Adrenal gland (tissue), 9 donors: ENCODE measurements at regions not wholly inside any gene's neighbourhood (a gene's known extent, or its start where the extent isn't known, plus 50 kb on each side); places are given as distances from the start of the nearest gene placed in this dataset.
A peak's percentile ranks its signal among the peaks of the same experiment; 100 is the strongest.

Experiments
- DNase-seq, 7 donors: peaks; one replicate each; pipeline ENCODE4 v3.0.0-alpha.2; 2019 to 2020
- H3K27ac ChIP-seq, 5 donors: fragments of 200-600 bp; sonication (generic) in 4 of 5; 1 replicate in 3 of 5; 2 replicates in 2 of 5; pipeline versions ENCODE4 v1.5.1 to v1.8.0; 2016 to 2020; ENCODE audit warnings: mild to moderate bottlenecking in 1 of 5
- H3K27me3 ChIP-seq: fragments of 200-600 bp; 2 replicates; pipeline ENCODE4 v1.8.0; 2021
- H3K36me3 ChIP-seq, 2 donors: fragments of 200-600 bp; replicated peaks in 1 of 2; 1 replicate in 1 of 2; 2 replicates in 1 of 2; pipeline versions ENCODE4 v1.5.1 to v1.8.0; 2018 to 2022
- H3K4me1 ChIP-seq, 2 donors: fragments of 200-600 bp; replicated peaks in 1 of 2; 1 replicate in 1 of 2; 2 replicates in 1 of 2; pipeline versions ENCODE4 v1.5.1 to v1.8.0; 2018 to 2021
- H3K4me3 ChIP-seq, 4 donors: fragments of 200-600 bp; sonication (generic) in 3 of 4; one replicate each; pipeline ENCODE4 v1.5.1; 2016 to 2018
- H3K9me3 ChIP-seq, 3 donors: fragments of 200-600 bp; sonication (generic) in 1 of 3; replicated peaks in 1 of 3; 1 replicate in 2 of 3; 2 replicates in 1 of 3; pipeline versions ENCODE4 v1.5.1 to v1.8.0; 2016 to 2021
- CTCF ChIP-seq, 6 experiments: fragments of 450-650 bp in 4 of 6; fragments of 200-600 bp in 2 of 6; sonication (generic) in 1 of 6; IDR thresholded peaks; 1 replicate in 5 of 6; 2 replicates in 1 of 6; pipeline versions ENCODE4 v1.5.1 to v1.8.0; 2016 to 2021; ENCODE audit warnings: antibody characterized with exemption in 6 of 6, mild to moderate bottlenecking in 2 of 6, moderate library complexity in 1 of 6
- POLR2A ChIP-seq, 2 donors: fragments of 450-650 bp; IDR thresholded peaks; one replicate each; pipeline ENCODE4 v1.6.1; 2017; ENCODE audit warnings: antibody characterized with exemption in 2 of 2, mild to moderate bottlenecking in 2 of 2, moderate library complexity in 1 of 2
- WGBS, 4 donors: extraction: QIAGEN DNeasy Blood & Tissue Kit in 2 of 4; methylation state at CpG; one replicate each; pipeline versions ENCODE4 v1.1.5 to v1.1.7; 2013 to 2017; 5-methylcytosine and 5-hydroxymethylcytosine counted together
- intact Hi-C, 2 donors: fragments of 100-400 bp; cut with DNase I; formaldehyde crosslinking; loops; one replicate each; pipeline versions ENCODE4 v1.14.1 to v1.15.0; 2022 to 2023
- donor health status: healthy with polysubstance abuse.
- donor health status: Bipolar disorder and iron deficiency.
- donor health status: DM: yes; HTN: yes; CAD: no.
- donor health status: DM: no; HTN: no; CAD: no.
- donor health status: DM: no; HTN: no; CAD: no.

GRCh38 chr17:73787076-73788059, 143.1 kb upstream of the SDK2 start:
- no peaks in the 10 kb centered on the region for H3K9me3 ChIP-seq
- H3K4me1 ChIP-seq: no peaks in the 10 kb centered on the region
- TF ChIP-seq POLR2A (IDR thresholded peaks at IDR 0.05) (no peak), CTCF (IDR thresholded peaks at IDR 0.05) (no peak)
- no peak overlapping the region for H3K4me3 ChIP-seq
- no peaks in the 10 kb centered on the region for H3K36me3 ChIP-seq
- no peak for DNase-seq
- WGBS, 4 donors: 62 to 72% (median 70%) methylated on average over 13 of the region's 13 CpGs
- peaks cover 9% of the 10 kb centered on the region for H3K27me3 ChIP-seq
- H3K27ac ChIP-seq: no peak overlapping the region
- intact Hi-C loops: loop anchor here in 1 of 2 donors (10.0 kb wide), 1 partner anchor 57 kb away; no protein-coding TSS in a partner anchor

GRCh38 chr17:73788111-73788510, 143.9 kb upstream of the SDK2 start:
- Histone ChIP-seq H3K27me3 (peaks cover 6% of the 10 kb centered on the region), H3K36me3 (no peaks in the 10 kb centered on the region), H3K27ac (no peak overlapping the region), H3K4me1 (no peaks in the 10 kb centered on the region), H3K9me3 (no peaks in the 10 kb centered on the region), H3K4me3 (no peak overlapping the region)
- intact Hi-C loops: loop anchor here in 1 of 2 donors (10.0 kb wide), 1 partner anchor 57 kb away; no protein-coding TSS in a partner anchor
- WGBS, 4 donors: 77 to 79% (median 78%) methylated on average over 4 of the region's 4 CpGs
- DNase-seq: no peak
- TF ChIP-seq POLR2A (IDR thresholded peaks at IDR 0.05) (no peak), CTCF (IDR thresholded peaks at IDR 0.05) (no peak)

- DNase-seq: peak in 1 of 7 donors; percentile 14
- no peak overlapping the region for H3K4me3 ChIP-seq
- 80 to 100% (median 90%) methylated on average over 1 to 4 of the region's 4 CpGs for WGBS, 4 donors
- H3K36me3 ChIP-seq: no peaks in the 10 kb centered on the region
- intact Hi-C loops: no loop called here
- H3K4me1 ChIP-seq: no peaks in the 10 kb centered on the region
- no peaks in the 10 kb centered on the region for H3K27me3 ChIP-seq
- no peak overlapping the region for H3K27ac ChIP-seq
- TF ChIP-seq CTCF (IDR thresholded peaks at IDR 0.05) (no peak), POLR2A (IDR thresholded peaks at IDR 0.05) (no peak)
- no peaks in the 10 kb centered on the region for H3K9me3 ChIP-seq
Observed at GRCh38 chr17:73791121-73791520, 146.9 kb upstream of the SDK2 start.

- 83 to 96% (median 89%) methylated on average over 5 to 6 of the region's 6 CpGs for WGBS, 4 donors
- Histone ChIP-seq H3K36me3 (no peaks in the 10 kb centered on the region), H3K9me3 (no peaks in the 10 kb centered on the region), H3K27ac (no peak overlapping the region), H3K4me3 (no peak overlapping the region), H3K27me3 (no peaks in the 10 kb centered on the region), H3K4me1 (no peaks in the 10 kb centered on the region)
- intact Hi-C loops: no loop called here
- TF ChIP-seq POLR2A (IDR thresholded peaks at IDR 0.05): no peak
- no peak for TF ChIP-seq CTCF (IDR thresholded peaks at IDR 0.05)
- DNase-seq: no peak
Observed at GRCh38 chr17:73791631-73792030, 147.4 kb upstream of the SDK2 start.
